HepG2 (cell line): ENCODE measurements at regions not wholly inside any gene's neighbourhood (a gene's known extent, or its start where the extent isn't known, plus 50 kb on each side); places are given as distances from the start of the nearest gene placed in this dataset.

ENCODE experiments used
- ATAC-seq: fragments of 200-7000 bp; cut with Tn5 transposase; 3 replicates; pipeline ENCODE4 v1.9.1; 2020; ENCODE audit warnings: mild to moderate bottlenecking, moderate library complexity
- BruUV-seq: library from RNA; stranded (reverse); fragments of 400-500 nt; replicated peaks from 2 replicates; lab custom pipeline; 2021; lab: Mats Ljungman, UMichigan
- CTCF ChIA-PET: fragments of 300-600 bp; formaldehyde crosslinking; extraction: SDS; loops from one replicate; lab custom pipeline; 2021; ENCODE audit warnings: low total read pairs, inconsistent platforms, low intra/inter-chr PET ratio; lab: Yijun Ruan, JAX
- POLR2A ChIA-PET: fragments of 350-600 bp; sonication (Branson Sonifier 250); formaldehyde crosslinking; loops from one replicate; lab custom pipeline; 2020; ENCODE audit warnings: antibody characterized with exemption, inconsistent platforms; lab: Yijun Ruan, JAX
- DNase-seq: peaks from one replicate; pipeline ENCODE4 v3.0.0-alpha.2; 2015; ENCODE audit warnings: low spot score
- FAIRE-seq: peaks from 3 replicates; lab custom pipeline; 2011; peaks lifted over from hg19 to GRCh38; lab: Jason Lieb, UNC
- H2AFZ ChIP-seq: one replicate; pipeline ENCODE4 v1.6.1; 2011; ENCODE audit warnings: low read length, inconsistent platforms
- H3K27ac ChIP-seq: fragments of 300-600 bp; 3 replicates; pipeline ENCODE4 v1.8.0; 2011; ENCODE audit warnings: mixed run types, mild to moderate bottlenecking, mixed read lengths, low read length, inconsistent platforms; ENCODE audit not compliant: insufficient read depth; ENCODE audit errors: extremely low read length
- H3K27me3 ChIP-seq, 2 experiments: fragments of 200-600 bp in 1 of 2; 2 replicates in 1 of 2; 3 replicates in 1 of 2; pipeline versions ENCODE4 v1.6.0 to v1.8.0; 2011; ENCODE audit warnings: low read length in 2 of 2, mild to moderate bottlenecking in 2 of 2, moderate library complexity in 2 of 2, inconsistent platforms in 1 of 2; ENCODE audit not compliant: insufficient read depth in 2 of 2, control insufficient read depth in 1 of 2
- H3K36me3 ChIP-seq, 2 experiments: fragments of 200-600 bp in 1 of 2; replicated peaks in 1 of 2; 2 replicates in 1 of 2; 3 replicates in 1 of 2; pipeline versions ENCODE4 v1.5.1 to v1.8.0; 2011; ENCODE audit warnings: low read length in 2 of 2, inconsistent platforms in 1 of 2; ENCODE audit not compliant: insufficient read depth in 2 of 2, control insufficient read depth in 1 of 2
- H3K4me1 ChIP-seq: 2 replicates; pipeline ENCODE4 v1.5.1; 2012; ENCODE audit warnings: low read length, inconsistent platforms; ENCODE audit not compliant: insufficient read depth
- H3K4me2 ChIP-seq: 2 replicates; pipeline ENCODE4 v1.6.0; 2011; ENCODE audit warnings: low read depth, low read length, inconsistent platforms
- H3K4me3 ChIP-seq, 3 experiments: fragments of 200-600 bp in 1 of 3; sonication (generic), shearing (Covaris generic) in 1 of 3; replicated peaks in 1 of 3; 2 replicates each; pipeline ENCODE4 v1.5.1; 2011 to 2016; ENCODE audit warnings: low read length in 3 of 3, inconsistent platforms in 2 of 3, low read depth in 2 of 3, mild to moderate bottlenecking in 2 of 3, control low read depth in 1 of 3, mixed read lengths in 1 of 3; ENCODE audit not compliant: insufficient read depth in 1 of 3
- H3K79me2 ChIP-seq: one replicate; pipeline ENCODE4 v1.6.1; 2011; ENCODE audit warnings: low read length, inconsistent platforms; ENCODE audit not compliant: insufficient read depth
- H3K9ac ChIP-seq: 2 replicates; pipeline ENCODE4 v1.6.0; 2011; ENCODE audit warnings: mild to moderate bottlenecking, low read depth, low read length, inconsistent platforms; ENCODE audit not compliant: insufficient read depth
- H3K9me3 ChIP-seq: 2 replicates; pipeline ENCODE4 v1.5.1; 2012; ENCODE audit warnings: mild to moderate bottlenecking, low read length
- H4K20me1 ChIP-seq: 2 replicates; pipeline ENCODE4 v1.6.0; 2011; ENCODE audit warnings: inconsistent platforms, mild to moderate bottlenecking, low read length, moderate library complexity; ENCODE audit not compliant: insufficient read depth
- DRAP1 ChIP-seq: IDR thresholded peaks from 2 replicates; pipeline ENCODE4 v1.6.1; 2016; ENCODE audit warnings: missing genetic modification reagents, missing compliant biosample characterization
- HCFC1 ChIP-seq: fragments of 150-350 bp; IDR thresholded peaks from 2 replicates; pipeline ENCODE4 v1.6.1; 2014; ENCODE audit warnings: low read depth, low read length
- HOXA5 ChIP-seq: sonication (generic); formaldehyde crosslinking; IDR thresholded peaks from 2 replicates; pipeline ENCODE4 v1.4.0; 2020; ENCODE audit warnings: missing genetic modification reagents
- LRRFIP1 ChIP-seq: sonication (generic); formaldehyde crosslinking; conservative IDR thresholded peaks from 2 replicates; pipeline ENCODE4 v1.4.0; 2020; ENCODE audit warnings: missing genetic modification reagents
- MAFF ChIP-seq: IDR thresholded peaks from 2 replicates; pipeline ENCODE4 v1.6.1; 2011; ENCODE audit warnings: low read depth, low read length, improper control_type of control experiment
- MEF2D ChIP-seq: sonication (generic); formaldehyde crosslinking; IDR thresholded peaks from 2 replicates; pipeline ENCODE4 v1.5.1; 2020; ENCODE audit warnings: mild to moderate bottlenecking, missing genetic modification reagents
- MTF1 ChIP-seq: sonication (generic); formaldehyde crosslinking; IDR thresholded peaks from 2 replicates; pipeline ENCODE4 v1.5.0; 2020; ENCODE audit warnings: missing genetic modification reagents
- NFIB ChIP-seq: sonication (generic); formaldehyde crosslinking; IDR thresholded peaks from 2 replicates; pipeline ENCODE4 v1.9.0; 2021; ENCODE audit warnings: missing genetic modification reagents, mild to moderate bottlenecking, borderline replicate concordance
- TBP ChIP-seq: sonication (generic); formaldehyde crosslinking; IDR thresholded peaks from 2 replicates; pipeline ENCODE4 v1.5.0; 2020; ENCODE audit warnings: missing genetic modification reagents
- ZNF136 ChIP-seq: sonication (generic); formaldehyde crosslinking; IDR thresholded peaks from 2 replicates; pipeline ENCODE4 v1.8.1; 2022; ENCODE audit warnings: low read depth, mild to moderate bottlenecking, moderate library complexity, missing genetic modification reagents
- ZNF232 ChIP-seq: sonication (generic); formaldehyde crosslinking; IDR thresholded peaks from 2 replicates; pipeline ENCODE4 v1.4.0; 2020; ENCODE audit warnings: missing genetic modification reagents, borderline replicate concordance
- ZNF24 ChIP-seq: fragments of 450-650 bp; IDR thresholded peaks from 2 replicates; pipeline ENCODE4 v1.6.1; 2017; ENCODE audit warnings: antibody characterized with exemption, mild to moderate bottlenecking
- ZNF30 ChIP-seq: sonication (generic); formaldehyde crosslinking; IDR thresholded peaks from 2 replicates; pipeline ENCODE4 v1.5.0; 2020; ENCODE audit warnings: mild to moderate bottlenecking, missing genetic modification reagents
- ZNF326 ChIP-seq: sonication (generic); formaldehyde crosslinking; IDR thresholded peaks from 2 replicates; pipeline ENCODE4 v1.4.0; 2020; ENCODE audit warnings: missing genetic modification reagents, borderline replicate concordance
- WGBS: methylation state at CpG from one replicate; pipeline ENCODE4 v1.1.6; 2017; ENCODE audit warnings: low lambda C conversion rate; 5-methylcytosine and 5-hydroxymethylcytosine counted together
- in situ Hi-C: cut with HindIII; loops from 2 replicates; pipeline ENCODE4 v1.10.0; 2017; ENCODE audit warnings: low pct_unique_long_range_greater_than_20kb; ENCODE audit not compliant: extremely low pct_ligation_motif_present
- intact Hi-C: fragments of 100-400 bp; cut with micrococcal nuclease; formaldehyde crosslinking; loops from one replicate; pipeline ENCODE4 v1.10.0; 2022; ENCODE audit not compliant: unreplicated experiment
- TF ChIP-seq, protein P1 (sequence below): sonication (generic); formaldehyde crosslinking; IDR thresholded peaks from 2 replicates; pipeline ENCODE4 v1.4.0; 2020; ENCODE audit warnings: missing genetic modification reagents, borderline replicate concordance
- TF ChIP-seq, protein P2 (sequence below): sonication (generic); formaldehyde crosslinking; IDR thresholded peaks from 2 replicates; pipeline ENCODE4 v1.8.1; 2023; ENCODE audit warnings: missing genetic modification reagents, mild to moderate bottlenecking, borderline replicate concordance

DNA sequence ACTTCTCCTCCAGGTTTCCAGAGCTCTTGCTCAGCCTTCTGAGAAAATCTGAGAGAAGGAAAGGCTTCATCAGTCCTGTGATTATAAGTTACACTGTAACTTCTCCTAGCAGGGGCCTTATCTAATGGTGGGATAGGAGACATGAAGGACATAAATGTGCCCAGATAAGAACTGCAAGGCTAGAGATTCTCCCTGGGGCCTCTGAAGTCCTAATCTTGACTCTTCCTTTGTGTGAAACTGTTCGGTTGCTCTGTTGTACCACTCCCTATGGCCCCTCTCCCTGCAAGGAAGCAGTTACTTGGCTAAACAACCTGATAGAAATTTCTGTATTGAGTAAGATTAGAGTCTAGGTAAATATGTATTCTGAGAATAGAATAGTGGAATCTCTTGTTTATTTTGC, 780.9 kb downstream of the ETS1 start:
- Histone ChIP-seq H3K9ac (no peak overlapping the region), H3K4me3 (no peak overlapping the region), H3K27me3 (no peaks in the 10 kb centered on the region; a peak in 1 of 5 replicates), H3K4me1 (no peaks in the 10 kb centered on the region), H3K27ac (no peak overlapping the region), H2AFZ (no peak overlapping the region), H3K9me3 (peaks cover 47% of the 10 kb centered on the region), H4K20me1 (no peaks in the 10 kb centered on the region), H3K36me3 (no peaks in the 10 kb centered on the region), H3K4me2 (no peak overlapping the region), H3K79me2 (no peaks in the 10 kb centered on the region)
- no peak for DNase-seq
- intact Hi-C loops, result no loop called here
- ChIA-PET POLR2A (no interaction called here), CTCF (no interaction called here)
- no peak for FAIRE-seq
- in situ Hi-C loops, result no loop called here
- ATAC-seq, result no peak
- TF ChIP-seq ZNF30 (CRISPR knock-in tag) (no peak), LRRFIP1 (CRISPR knock-in tag) (no peak), MEF2D (no peak), NFIB (CRISPR knock-in tag) (no peak), ZNF24 (no peak), DRAP1 (CRISPR knock-in tag) (no peak), ZNF326 (CRISPR knock-in tag) (no peak), ZNF232 (CRISPR knock-in tag) (no peak), HCFC1 (no peak), TBP (CRISPR knock-in tag) (no peak), ZNF136 (CRISPR knock-in tag) (no peak), MTF1 (no peak), HOXA5 (CRISPR knock-in tag) (no peak), MAFF (no peak)
- TF ChIP-seq, protein P1, sequence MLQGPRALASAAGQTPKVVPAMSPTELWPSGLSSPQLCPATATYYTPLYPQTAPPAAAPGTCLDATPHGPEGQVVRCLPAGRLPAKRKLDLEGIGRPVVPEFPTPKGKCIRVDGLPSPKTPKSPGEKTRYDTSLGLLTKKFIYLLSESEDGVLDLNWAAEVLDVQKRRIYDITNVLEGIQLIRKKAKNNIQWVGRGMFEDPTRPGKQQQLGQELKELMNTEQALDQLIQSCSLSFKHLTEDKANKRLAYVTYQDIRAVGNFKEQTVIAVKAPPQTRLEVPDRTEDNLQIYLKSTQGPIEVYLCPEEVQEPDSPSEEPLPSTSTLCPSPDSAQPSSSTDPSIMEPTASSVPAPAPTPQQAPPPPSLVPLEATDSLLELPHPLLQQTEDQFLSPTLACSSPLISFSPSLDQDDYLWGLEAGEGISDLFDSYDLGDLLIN, result no peak
- TF ChIP-seq, protein P2, sequence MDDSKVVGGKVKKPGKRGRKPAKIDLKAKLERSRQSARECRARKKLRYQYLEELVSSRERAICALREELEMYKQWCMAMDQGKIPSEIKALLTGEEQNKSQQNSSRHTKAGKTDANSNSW (CRISPR knock-in tag), result no peak
- BruUV-seq, result no TSS peak
- WGBS, result 0% methylated on average over 1 of the region's 1 CpG
